ENCODE measurements at regions not wholly inside any gene's neighbourhood (a gene's known extent, or its start where the extent isn't known, plus 50 kb on each side); places are given as distances from the start of the nearest gene placed in this dataset.

- Mint-ChIP-seq H3K27me3 (ENCODE audit: low read depth) (peaks cover 2% of the 10 kb centered on the region), H3K27ac (no peak overlapping the region), H3K4me3 (no peak overlapping the region), H3K4me1 (no peaks in the 10 kb centered on the region), H3K36me3 (ENCODE audit: insufficient read depth in 1 of 3, low read depth in 3 of 3) (peaks cover 0 to 3% (median 0%) of the 10 kb centered on the region in 3 experiments; a peak in 4 of 7 replicates), H3K9me3 (peaks cover 0 to 5% of the 10 kb centered on the region in 2 experiments; a peak in 4 of 5 replicates)
- Histone ChIP-seq H2BK20ac (ENCODE audit: low read depth, low read length, poor library complexity, severe bottlenecking) (no peak overlapping the region), H2AK5ac (ENCODE audit: insufficient read length, low read length) (no peak overlapping the region), H4K8ac (replicated peaks; ENCODE audit: insufficient read length, low read depth, low read length) (no peak overlapping the region), H3K9me3 (ENCODE audit: control insufficient read depth, low read depth, low read length) (no peaks in the 10 kb centered on the region), H2BK120ac (ENCODE audit: low read depth, low read length, poor library complexity, severe bottlenecking) (no peak overlapping the region), H3K14ac (ENCODE audit: insufficient read depth, low read length) (no peak overlapping the region), H2AFZ (ENCODE audit: low read length) (no peak overlapping the region), H3T11ph (ENCODE audit: low read length) (no peak overlapping the region), H3K23ac (ENCODE audit: insufficient read length, low read depth, low read length) (no peak overlapping the region), H3K4me1 (ENCODE audit: insufficient read depth, low read length) (no peaks in the 10 kb centered on the region), H3K4me2 (ENCODE audit: insufficient read depth, insufficient read length, low read length) (no peak overlapping the region), H2BK5ac (ENCODE audit: insufficient read length, low read length) (no peak overlapping the region), H4K5ac (ENCODE audit: insufficient read length, low read depth, low read length) (no peak overlapping the region), H3K56ac (ENCODE audit: insufficient read length, low read depth, low read length) (no peak overlapping the region), H3K79me1 (ENCODE audit: insufficient read depth, low read depth, low read length, poor library complexity, severe bottlenecking) (no peaks in the 10 kb centered on the region), H3K4ac (ENCODE audit: low read depth, low read length) (no peak overlapping the region), H2BK12ac (ENCODE audit: insufficient read length, low read depth, low read length) (no peak overlapping the region), H4K91ac (ENCODE audit: insufficient read length, low read depth, low read length) (no peak overlapping the region), H3K18ac (ENCODE audit: insufficient read length, low read depth, low read length) (no peak overlapping the region), H3K9ac (ENCODE audit: extremely low read depth, insufficient read length, low read length) (no peak overlapping the region), H3K79me2 (ENCODE audit: insufficient read depth, low read length) (no peaks in the 10 kb centered on the region), H3K27ac (ENCODE audit: insufficient read length, low read depth, low read length) (no peak overlapping the region), H4K20me1 (ENCODE audit: control insufficient read depth, insufficient read depth, insufficient read length) (no peaks in the 10 kb centered on the region), H3K23me2 (ENCODE audit: insufficient read length, low read depth, low read length, poor library complexity, severe bottlenecking) (no peaks in the 10 kb centered on the region), H2BK15ac (ENCODE audit: low read depth, low read length) (no peak overlapping the region), H3K27me3 (ENCODE audit: insufficient read depth, low read length) (no peaks in the 10 kb centered on the region)
- no peak for TF ChIP-seq CTCF (conservative IDR thresholded peaks at IDR 0.05)
- peak; percentile 48 for DNase-seq
- no CpG with 5 or more reads among the region's 14 CpGs for WGBS (ENCODE audit: extremely low coverage, insufficient read length, low lambda C conversion rate)
These were observed 273.9 kb upstream of the ADARB2 start for GRCh38 chr10:2011106-2011716.
